ENCODE measurements at regions not wholly inside any gene's neighbourhood (a gene's known extent, or its start where the extent isn't known, plus 50 kb on each side); places are given as distances from the start of the nearest gene placed in this dataset.

- no peaks in the 10 kb centered on the region for H3K27me3 ChIP-seq (ENCODE audit: low read length)
- H3K79me2 ChIP-seq (ENCODE audit: low read length) = no peaks in the 10 kb centered on the region
- H4K20me1 ChIP-seq (ENCODE audit: low read length) = no peaks in the 10 kb centered on the region
- no peaks in the 10 kb centered on the region for H3K9me3 ChIP-seq (ENCODE audit: low read length)
- no TSS peak for BruUV-seq (replicated peaks)
- ATAC-seq (no peak), DNase-seq (no peak)
- TF ChIP-seq CTCF (conservative IDR thresholded peaks at IDR 0.05; ENCODE audit: low read depth, low read length) (no peak), EZH2phosphoT487 (IDR thresholded peaks at IDR 0.05; ENCODE audit: borderline replicate concordance, low read length) (no peak), EZH2 (IDR thresholded peaks at IDR 0.05; ENCODE audit: low read length, unreplicated experiment) (no peak)
- CTCF ChIA-PET = no interaction called here
- POLR2A ChIA-PET (ENCODE audit: unreplicated experiment) = no interaction called here
- H3F3A ChIP-seq (ENCODE audit: low read length, unreplicated experiment) = no peaks in the 10 kb centered on the region
- H3K4me1 ChIP-seq (ENCODE audit: insufficient read depth, low read length) = no peaks in the 10 kb centered on the region
- no peaks in the 10 kb centered on the region for H3K36me3 ChIP-seq (ENCODE audit: low read depth, low read length)
- no peak overlapping the region for H3K27ac ChIP-seq (ENCODE audit: low read length)
- H3K4me3 ChIP-seq (ENCODE audit: low read length) = no peak overlapping the region
- no peak overlapping the region for H3K9ac ChIP-seq (ENCODE audit: low read length)
- H3K9me2 ChIP-seq (replicated peaks; ENCODE audit: low read length) = no peaks in the 10 kb centered on the region
- intact Hi-C loops (cut with micrococcal nuclease) = no loop called here
- H3K4me2 ChIP-seq (ENCODE audit: low read length) = no peak overlapping the region
- no peak overlapping the region for H2AFZ ChIP-seq (ENCODE audit: low read length)
Measured at GRCh38 chr13:22298530-22298929, 627.7 kb downstream of the FGF9 start.

DNA sequence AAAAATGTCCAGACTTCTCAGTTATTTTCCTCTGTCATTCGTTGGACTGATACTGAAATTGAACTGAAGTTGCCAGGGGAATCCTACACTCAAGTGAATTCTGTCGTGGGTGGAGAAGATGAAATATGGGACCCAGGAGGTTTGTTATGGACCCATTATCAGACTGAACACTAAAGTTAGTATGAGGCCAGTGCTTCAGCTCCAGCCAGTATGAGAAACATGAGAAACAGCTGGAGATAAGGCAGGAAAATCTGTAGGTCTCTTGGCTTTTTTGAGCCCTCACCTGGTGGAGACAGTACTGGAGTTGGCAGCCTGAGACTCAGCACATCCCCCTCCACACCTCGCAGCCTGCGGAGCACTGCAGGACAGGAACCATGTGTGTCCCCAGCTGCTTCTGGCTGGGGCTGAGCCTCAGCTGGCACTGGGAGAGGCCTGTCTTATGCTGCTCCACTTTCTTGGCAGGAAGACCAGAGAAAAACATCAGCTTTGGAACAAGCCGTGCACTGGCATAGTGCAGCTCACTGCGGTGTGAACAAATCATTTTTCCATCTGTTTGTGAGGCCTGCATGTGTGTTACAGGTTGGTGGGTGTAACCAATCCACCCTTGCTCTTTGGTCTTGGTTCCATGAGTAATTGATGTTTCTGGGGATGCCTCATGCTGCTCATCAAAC lies 641.0 kb downstream of the FGF9 start:
- no peak overlapping the region for H3K27ac ChIP-seq (ENCODE audit: low read length)
- no TSS peak for BruUV-seq (replicated peaks)
- ChIA-PET CTCF (no interaction called here), POLR2A (ENCODE audit: unreplicated experiment) (no interaction called here)
- no peaks in the 10 kb centered on the region for H3K9me2 ChIP-seq (replicated peaks; ENCODE audit: low read length)
- ATAC-seq = no peak
- TF ChIP-seq EZH2 (IDR thresholded peaks at IDR 0.05; ENCODE audit: low read length, unreplicated experiment) = no peak
- TF ChIP-seq EZH2phosphoT487 (IDR thresholded peaks at IDR 0.05; ENCODE audit: borderline replicate concordance, low read length) = no peak
- TF ChIP-seq CTCF (conservative IDR thresholded peaks at IDR 0.05; ENCODE audit: low read depth, low read length) = no peak
- no peaks in the 10 kb centered on the region for H3F3A ChIP-seq (ENCODE audit: low read length, unreplicated experiment)
- no peak overlapping the region for H3K4me3 ChIP-seq (ENCODE audit: low read length)
- DNase-seq = no peak
- no peak overlapping the region for H3K9ac ChIP-seq (ENCODE audit: low read length)
- no peaks in the 10 kb centered on the region for H3K27me3 ChIP-seq (ENCODE audit: low read length)
- no peaks in the 10 kb centered on the region for H3K9me3 ChIP-seq (ENCODE audit: low read length)
- H3K4me1 ChIP-seq (ENCODE audit: insufficient read depth, low read length) = no peaks in the 10 kb centered on the region
- no peak overlapping the region for H2AFZ ChIP-seq (ENCODE audit: low read length)
- no peaks in the 10 kb centered on the region for H3K36me3 ChIP-seq (ENCODE audit: low read depth, low read length)
- no peaks in the 10 kb centered on the region for H4K20me1 ChIP-seq (ENCODE audit: low read length)
- no peak overlapping the region for H3K4me2 ChIP-seq (ENCODE audit: low read length)
- no peaks in the 10 kb centered on the region for H3K79me2 ChIP-seq (ENCODE audit: low read length)
- intact Hi-C loops (cut with micrococcal nuclease) = no loop called here

- no peaks in the 10 kb centered on the region for H4K20me1 ChIP-seq (ENCODE audit: low read length)
- H3K9me3 ChIP-seq (ENCODE audit: low read length) = no peaks in the 10 kb centered on the region
- intact Hi-C loops (cut with micrococcal nuclease) = no loop called here
- no peak overlapping the region for H2AFZ ChIP-seq (ENCODE audit: low read length)
- no peak overlapping the region for H3K27ac ChIP-seq (ENCODE audit: low read length)
- H3K4me2 ChIP-seq (ENCODE audit: low read length) = no peak overlapping the region
- H3F3A ChIP-seq (ENCODE audit: low read length, unreplicated experiment) = no peaks in the 10 kb centered on the region
- no peaks in the 10 kb centered on the region for H3K27me3 ChIP-seq (ENCODE audit: low read length)
- H3K36me3 ChIP-seq (ENCODE audit: low read depth, low read length) = no peaks in the 10 kb centered on the region
- POLR2A ChIA-PET (ENCODE audit: unreplicated experiment) = no interaction called here
- H3K9me2 ChIP-seq (replicated peaks; ENCODE audit: low read length) = no peaks in the 10 kb centered on the region
- H3K9ac ChIP-seq (ENCODE audit: low read length) = no peak overlapping the region
- ATAC-seq (no peak), DNase-seq (no peak)
- no peak for TF ChIP-seq EZH2phosphoT487 (IDR thresholded peaks at IDR 0.05; ENCODE audit: borderline replicate concordance, low read length)
- no peak for TF ChIP-seq EZH2 (IDR thresholded peaks at IDR 0.05; ENCODE audit: low read length, unreplicated experiment)
- TF ChIP-seq CTCF (conservative IDR thresholded peaks at IDR 0.05; ENCODE audit: low read depth, low read length) = no peak
- CTCF ChIA-PET = no interaction called here
- no TSS peak for BruUV-seq (replicated peaks)
- no peaks in the 10 kb centered on the region for H3K4me1 ChIP-seq (ENCODE audit: insufficient read depth, low read length)
- no peak overlapping the region for H3K4me3 ChIP-seq (ENCODE audit: low read length)
- H3K79me2 ChIP-seq (ENCODE audit: low read length) = no peaks in the 10 kb centered on the region
Measured at GRCh38 chr13:22312405-22312803, 641.5 kb downstream of the FGF9 start.
